ENCODE measurements at regions not wholly inside any gene's neighbourhood (a gene's known extent, or its start where the extent isn't known, plus 50 kb on each side); places are given as distances from the start of the nearest gene placed in this dataset.
"Not testable (repeated sequence)": the region's sequence is repeated elsewhere in the genome, so short reads cannot be mapped to it uniquely, and the experiment has no call there.

DNA sequence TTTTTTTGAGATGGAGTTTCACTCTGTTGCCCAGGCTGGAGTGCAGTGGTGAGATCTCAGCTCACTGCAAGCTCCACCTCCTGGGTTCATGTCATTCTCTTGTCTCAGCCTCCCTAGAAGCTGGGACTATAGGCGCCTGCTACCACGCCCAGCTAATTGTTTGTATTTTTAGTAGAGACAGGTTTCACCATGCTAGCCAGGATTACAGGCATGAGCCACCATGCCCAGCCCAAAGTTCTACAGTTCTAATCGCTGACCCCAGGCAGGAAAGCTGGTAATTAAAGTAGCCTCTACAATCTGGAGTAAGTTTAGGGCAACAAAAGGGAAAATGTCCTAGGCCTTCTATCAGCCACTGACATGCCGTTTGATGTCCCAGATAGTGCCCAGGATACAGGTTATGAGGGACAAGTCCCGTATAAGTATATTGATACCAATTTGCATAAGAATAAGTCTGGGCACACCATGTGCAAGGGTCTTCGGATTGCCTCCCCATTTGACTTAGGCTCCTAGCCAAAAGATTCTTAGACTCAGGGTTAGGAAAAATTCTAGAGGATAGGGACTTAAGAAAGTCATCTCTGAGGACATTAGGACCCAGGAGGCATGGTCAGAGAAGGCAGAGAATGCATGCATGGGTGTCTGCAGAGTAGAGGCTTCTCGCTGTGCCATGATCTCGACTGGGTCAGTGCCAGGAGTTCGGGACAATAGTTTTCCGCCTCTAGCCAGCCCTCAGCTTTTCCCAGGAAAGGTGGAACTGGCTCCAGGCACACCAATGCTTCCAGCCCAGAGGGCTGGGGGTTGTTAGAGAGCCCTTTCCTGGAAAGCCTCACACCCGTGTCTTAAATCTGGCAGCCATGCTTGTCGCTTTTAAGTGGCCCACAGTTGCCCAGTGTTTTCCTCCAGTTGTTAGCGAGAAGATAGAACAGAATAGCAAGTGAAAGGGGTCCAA lies 1111.1 kb downstream of the TAF11L14 start:
- no peak for DNase-seq (ENCODE audit: low read depth in 4 of 4, low spot score in 3 of 4)

DNA sequence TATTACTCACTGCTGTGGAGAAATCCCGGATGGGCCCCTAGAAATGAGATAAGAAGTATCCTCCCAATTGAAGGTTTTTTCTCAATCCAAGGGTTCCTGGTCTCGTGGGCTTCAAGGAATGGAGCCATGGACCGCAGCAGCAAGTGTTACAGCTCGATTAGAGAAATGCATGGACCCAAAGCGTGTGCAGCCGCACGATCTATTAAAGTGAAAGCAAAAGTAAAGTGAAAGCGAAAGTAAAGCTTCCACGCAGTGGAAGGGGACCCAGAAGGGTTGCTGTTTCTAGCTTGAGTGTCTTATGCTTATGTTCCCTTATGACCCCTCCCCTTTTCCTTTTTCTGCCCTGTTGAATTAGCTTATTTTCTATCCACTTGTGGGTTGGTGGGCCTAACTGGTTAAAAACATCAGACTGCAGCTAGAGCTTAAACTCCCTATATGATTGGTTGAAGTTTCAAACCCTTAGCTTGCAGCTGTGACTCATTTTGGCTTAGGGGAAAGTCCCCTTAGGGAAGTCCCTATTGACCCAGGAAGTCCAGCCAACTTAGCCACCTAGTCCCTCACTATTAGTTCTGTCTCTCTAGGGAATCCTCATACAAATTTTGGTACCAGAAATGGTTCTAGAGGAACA lies 1111.8 kb downstream of the TAF11L14 start:
- DNase-seq (ENCODE audit: low read depth in 4 of 4, low spot score in 3 of 4) = no peak

DNA sequence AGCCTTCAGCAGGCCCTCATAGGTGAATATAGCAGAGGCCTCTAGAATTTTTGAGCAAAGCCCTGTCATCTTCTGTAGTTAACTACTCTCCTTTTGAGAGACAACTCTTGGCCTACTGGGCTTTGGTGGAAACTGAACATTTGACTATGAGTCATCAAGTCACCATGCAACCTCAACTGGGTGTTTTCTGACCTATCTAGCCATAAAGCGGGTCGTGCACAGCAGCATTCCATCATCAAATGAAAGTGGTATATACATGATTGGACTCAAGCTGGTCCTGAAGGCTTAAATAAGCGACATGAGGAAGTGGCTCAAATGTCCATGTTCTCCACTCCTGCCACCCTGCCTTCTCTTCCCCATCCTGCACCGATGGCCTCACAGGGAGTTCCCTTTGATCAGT lies 1115.5 kb downstream of the TAF11L14 start:
- no peak for DNase-seq (ENCODE audit: low read depth in 4 of 4, low spot score in 3 of 4)

DNA sequence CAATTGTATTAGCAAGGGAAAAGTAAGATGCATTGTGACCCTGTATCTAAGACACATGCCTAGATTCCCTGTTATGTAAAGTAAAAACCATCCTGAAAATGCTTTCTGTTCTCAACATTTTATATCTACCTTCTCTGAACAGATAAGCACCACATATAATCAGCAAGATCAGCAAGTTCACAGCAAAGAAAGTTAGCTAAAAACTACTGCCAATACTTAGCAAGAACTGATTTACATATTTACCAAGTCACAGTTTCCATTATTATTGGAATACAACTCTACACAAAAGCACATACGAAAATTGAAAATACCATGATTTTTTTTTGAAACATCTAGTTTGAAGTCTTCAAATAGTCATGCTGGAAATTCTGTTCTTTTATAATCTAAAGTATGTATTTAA lies 1118.1 kb downstream of the TAF11L14 start:
- no peak for DNase-seq (ENCODE audit: low read depth in 4 of 4, low spot score in 3 of 4)

DNA sequence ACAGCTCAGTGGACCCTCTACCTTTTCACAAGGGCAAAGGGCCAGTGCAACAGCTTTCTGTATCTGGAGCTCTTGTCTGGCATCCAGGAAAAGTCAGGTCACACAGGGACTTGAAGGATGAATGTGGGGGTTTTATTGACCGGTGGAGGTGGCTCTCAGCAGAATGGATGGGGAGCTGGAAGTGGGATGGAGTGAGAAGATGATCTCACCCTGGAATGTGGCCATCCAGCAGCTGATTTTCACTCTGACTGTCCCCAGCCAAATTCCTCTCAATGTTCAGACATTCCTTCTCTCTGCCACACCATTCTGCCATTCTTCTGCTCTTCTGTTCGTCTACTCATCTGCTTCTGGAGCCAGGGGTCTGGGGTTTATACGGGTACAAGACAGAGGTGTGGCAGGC lies 1119.9 kb downstream of the TAF11L14 start:
- no peak for DNase-seq (ENCODE audit: low read depth in 4 of 4, low spot score in 3 of 4)

DNA sequence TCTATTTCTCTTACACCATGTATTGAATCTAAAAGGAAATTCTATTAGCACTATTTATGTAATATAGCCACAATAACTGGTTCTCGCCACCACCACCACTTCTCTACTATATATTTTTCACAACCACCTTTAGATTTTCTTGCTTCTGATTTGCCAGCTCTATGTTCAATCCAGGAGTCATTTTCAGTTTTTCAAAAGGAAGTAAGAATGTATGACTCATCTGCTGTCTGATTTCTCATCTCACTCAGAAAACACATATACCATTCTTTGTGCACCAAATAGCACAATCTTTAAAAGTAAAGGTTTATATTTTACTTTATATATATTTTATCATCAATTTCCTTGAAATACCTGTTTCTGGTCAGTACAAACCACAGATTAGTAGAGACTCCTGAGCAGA lies 1127.5 kb downstream of the TAF11L14 start:
- no peak for DNase-seq (ENCODE audit: low read depth in 4 of 4, low spot score in 3 of 4)

DNA sequence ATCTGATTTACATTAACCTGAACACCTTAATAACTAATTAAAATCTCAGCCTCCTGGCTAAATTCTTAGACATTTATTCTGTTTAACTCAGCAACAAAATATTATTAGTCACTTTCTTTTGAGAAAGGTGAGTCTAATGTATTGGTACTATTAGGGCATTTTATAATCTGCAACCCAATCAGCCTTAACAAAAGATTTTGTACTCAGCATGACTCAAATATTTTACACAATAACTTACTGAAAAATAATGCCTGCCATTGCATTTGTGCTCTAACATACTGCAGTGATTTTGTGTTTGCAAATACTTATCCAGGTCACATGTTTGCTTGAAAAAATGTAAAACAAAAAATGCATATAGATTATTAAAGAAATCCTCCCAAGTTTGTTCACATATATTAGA lies 1129.9 kb downstream of the TAF11L14 start:
- DNase-seq (ENCODE audit: low read depth in 4 of 4, low spot score in 3 of 4) = no peak

DNA sequence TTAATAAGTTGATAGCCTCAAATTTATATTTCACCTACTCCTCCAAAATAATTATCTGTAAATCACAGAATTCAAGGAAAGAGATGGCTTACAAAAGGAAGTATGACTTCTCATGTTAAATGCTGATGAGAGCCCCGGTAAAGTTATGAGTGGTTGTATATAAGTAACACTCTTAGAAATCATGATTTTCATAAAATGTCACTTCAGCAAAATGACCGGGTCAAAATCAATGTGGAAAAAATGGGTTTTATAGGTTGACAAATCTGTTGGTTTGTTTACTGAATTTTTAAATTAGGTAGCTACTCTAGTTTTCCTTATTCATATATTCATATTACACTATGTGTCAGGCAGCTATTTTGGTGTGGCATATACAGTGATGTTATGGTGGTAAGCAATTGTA lies 1131.0 kb downstream of the TAF11L14 start:
- DNase-seq (ENCODE audit: low read depth in 4 of 4, low spot score in 3 of 4) = no peak

DNA sequence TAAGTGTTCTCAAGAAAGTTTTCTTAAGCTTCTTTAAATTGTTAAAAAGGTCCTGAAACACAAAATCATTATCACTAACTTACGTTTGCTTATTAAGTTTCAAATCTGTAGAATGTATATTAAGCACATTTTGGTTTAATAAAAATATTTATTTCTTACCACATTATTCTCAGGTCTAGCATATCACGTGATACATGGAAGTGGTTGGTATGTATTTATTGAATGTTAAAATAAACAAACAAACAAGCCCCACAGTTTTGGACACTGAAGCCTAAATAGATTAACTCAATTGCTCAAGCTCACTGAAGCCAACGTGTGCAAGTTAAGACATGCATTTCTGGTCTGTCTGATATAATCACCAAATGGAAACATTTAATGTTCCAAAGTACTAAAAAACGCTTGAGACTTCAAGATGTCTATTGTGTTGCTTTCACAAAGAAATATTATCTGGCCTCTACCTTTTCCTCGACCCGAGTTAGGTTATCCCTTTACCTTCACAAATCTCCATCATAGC lies 1136.9 kb downstream of the TAF11L14 start:
- no peak for DNase-seq (ENCODE audit: low read depth in 4 of 4, low spot score in 3 of 4)

DNA sequence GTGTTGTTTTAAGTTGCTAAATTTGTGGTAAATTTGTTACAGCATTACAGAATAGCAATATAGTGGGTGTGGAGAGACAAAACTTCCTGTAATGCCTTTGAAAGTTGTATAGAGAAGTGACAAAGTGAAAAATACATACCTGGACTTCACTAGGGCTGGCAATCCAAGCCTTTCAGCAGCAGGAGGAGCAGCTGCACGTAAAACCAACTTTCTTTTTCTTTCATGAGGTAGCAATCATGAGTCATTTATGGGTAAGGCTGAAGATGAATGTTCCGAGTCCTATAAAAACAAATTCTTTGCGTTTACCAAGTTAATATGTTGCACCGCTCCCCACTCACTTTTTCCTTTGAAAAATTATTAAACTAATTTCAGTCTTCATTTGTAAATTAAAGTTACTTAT lies 1138.2 kb downstream of the TAF11L14 start:
- no peak for DNase-seq (ENCODE audit: low read depth in 4 of 4, low spot score in 3 of 4)

DNA sequence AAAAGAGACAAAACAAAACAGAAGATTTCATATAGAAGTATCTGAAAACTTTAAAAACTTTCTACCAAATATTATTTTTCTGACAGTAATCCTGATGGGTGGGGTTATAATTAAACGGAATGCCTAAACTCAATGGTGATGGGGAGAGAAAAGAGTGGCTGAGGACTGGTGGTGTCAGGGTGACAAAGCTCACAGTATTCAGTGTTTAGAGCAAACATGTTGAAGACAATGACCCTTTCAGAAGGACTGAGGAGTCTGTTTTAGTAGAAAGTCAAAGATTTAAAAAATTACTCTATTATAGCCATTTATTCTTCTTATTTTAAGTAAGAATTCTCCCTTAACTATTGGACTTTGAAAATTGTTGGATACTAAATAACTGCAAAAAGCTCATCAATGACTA lies 1144.0 kb downstream of the TAF11L14 start:
- no peak for DNase-seq (ENCODE audit: low read depth in 4 of 4, low spot score in 3 of 4)

DNA sequence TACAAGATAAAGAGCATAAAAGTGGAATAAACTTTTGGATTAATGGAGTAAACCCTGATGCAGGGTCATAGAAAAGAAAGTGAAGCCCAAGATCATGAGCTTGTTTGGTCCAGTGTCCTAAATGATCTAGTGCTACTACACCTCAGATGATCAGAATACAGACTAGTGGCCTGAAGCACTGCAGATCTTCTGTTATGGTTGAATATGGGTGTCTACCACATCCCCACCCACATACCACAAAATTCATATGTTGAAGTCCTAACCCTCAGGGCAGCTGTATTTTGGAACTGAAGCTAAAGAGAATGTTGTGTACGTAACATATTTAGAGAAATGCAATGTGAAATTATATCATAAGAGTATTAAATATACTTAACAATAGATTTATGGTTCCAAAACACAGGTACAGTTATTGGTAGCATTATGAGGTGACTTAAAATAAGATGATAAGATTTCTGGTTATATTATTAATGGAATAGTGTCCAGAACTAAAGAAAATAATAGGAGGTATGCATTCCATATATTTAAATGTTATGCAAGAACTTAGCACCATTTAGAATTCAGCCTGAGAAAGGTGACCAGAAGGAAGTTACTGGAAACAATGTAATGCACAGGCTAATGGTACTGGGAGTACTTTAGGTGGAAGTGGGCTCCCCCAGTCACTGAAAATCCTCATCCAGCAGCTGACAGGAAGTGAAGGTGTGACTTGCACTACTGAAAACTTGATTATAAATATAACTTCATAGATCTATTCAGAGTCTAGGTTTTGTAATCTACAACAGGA lies 1155.1 kb downstream of the TAF11L14 start:
- DNase-seq (ENCODE audit: low read depth in 4 of 4, low spot score in 3 of 4) = no peak

DNA sequence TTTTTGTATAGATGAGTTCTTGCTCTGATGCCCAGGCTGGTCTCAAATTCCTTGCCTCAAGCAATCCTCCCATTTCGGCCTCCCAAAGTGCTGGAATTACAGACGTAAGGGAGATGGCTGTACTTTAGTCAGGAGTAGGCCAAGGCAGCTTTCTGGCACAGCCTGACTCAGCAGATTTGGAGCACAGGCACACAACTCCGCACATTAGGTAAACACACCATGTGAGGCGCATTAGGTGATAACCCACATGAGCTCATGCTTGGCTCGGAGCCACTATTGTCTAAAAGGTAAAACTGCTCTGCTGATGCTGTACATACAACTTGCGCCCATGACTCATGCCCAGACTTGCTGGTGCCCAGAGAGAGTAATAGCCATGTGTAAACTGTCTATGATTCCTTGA lies 1157.9 kb downstream of the TAF11L14 start:
- no peak for DNase-seq (ENCODE audit: low read depth in 4 of 4, low spot score in 3 of 4)

DNA sequence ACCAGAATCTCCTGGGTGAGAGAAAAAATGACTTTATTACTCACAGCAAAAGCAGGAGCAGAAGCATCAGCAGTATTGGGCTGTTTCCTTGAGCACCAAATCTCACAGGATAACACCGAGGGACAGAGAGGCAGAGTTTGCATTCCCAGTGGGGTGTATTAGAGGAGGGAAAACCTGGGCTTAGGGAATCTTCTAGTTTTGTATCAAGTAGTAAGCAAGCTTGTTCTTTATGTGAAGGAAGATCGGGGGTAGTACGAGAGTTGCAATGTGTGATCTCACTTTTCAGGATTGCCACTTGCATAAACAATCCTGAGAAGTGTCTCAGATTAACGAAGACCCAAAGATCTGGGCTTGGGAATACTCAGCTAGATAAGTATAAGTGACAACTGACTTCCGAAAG lies 1163.0 kb downstream of the TAF11L14 start:
- no peak for DNase-seq (ENCODE audit: low read depth in 4 of 4, low spot score in 3 of 4)

DNA sequence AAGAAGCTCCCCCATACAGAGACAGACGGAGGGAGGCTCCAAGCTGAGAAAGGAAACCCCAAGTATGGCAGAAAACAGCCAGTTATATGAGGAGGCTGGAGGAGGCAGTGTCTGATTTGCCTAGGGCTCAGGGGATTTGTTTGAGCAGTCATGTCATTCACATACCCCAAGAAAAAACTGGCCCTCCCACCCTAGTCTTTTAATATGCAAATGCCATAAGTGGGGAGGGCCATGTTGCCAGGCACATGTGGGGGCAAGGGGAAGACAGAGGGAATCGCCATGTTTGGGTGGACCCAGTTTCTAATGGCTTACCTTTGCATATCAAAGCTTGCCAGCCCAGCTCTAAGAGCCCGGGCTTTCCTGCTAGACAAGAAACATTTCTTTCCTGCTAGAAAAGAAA lies 1163.8 kb downstream of the TAF11L14 start:
- DNase-seq (ENCODE audit: low read depth in 4 of 4, low spot score in 3 of 4) = no peak

DNA sequence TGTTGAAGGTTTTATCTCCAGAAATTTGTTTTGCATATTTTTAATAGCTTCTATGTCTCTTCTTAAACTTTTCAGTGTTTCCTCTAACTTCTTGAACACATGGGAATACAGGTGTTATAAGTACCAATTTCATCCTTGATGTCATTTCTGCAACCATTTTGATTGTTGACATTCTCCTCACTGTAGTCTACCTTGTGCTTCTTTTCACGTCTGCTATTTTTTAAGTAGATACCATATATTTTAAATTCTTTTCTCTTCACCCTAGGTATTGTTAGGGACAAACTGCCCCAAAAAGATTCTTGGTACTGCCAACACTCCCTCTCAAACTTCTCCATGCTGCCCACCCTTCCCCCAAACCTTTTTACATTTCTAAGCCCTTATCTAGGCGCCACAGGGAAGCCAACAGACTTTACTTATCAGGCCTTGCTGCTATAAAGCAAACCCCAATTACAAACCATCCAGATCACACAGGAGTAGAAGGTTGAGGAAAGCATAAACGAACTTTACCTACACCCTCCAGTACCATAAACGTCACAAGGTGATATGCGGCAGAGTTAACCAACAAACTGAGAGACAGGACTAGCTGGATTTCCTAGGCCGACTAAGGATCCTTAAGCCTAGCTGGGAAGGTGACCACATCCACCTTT lies 1165.3 kb downstream of the TAF11L14 start:
- DNase-seq (ENCODE audit: low read depth in 4 of 4, low spot score in 3 of 4) = no peak

DNA sequence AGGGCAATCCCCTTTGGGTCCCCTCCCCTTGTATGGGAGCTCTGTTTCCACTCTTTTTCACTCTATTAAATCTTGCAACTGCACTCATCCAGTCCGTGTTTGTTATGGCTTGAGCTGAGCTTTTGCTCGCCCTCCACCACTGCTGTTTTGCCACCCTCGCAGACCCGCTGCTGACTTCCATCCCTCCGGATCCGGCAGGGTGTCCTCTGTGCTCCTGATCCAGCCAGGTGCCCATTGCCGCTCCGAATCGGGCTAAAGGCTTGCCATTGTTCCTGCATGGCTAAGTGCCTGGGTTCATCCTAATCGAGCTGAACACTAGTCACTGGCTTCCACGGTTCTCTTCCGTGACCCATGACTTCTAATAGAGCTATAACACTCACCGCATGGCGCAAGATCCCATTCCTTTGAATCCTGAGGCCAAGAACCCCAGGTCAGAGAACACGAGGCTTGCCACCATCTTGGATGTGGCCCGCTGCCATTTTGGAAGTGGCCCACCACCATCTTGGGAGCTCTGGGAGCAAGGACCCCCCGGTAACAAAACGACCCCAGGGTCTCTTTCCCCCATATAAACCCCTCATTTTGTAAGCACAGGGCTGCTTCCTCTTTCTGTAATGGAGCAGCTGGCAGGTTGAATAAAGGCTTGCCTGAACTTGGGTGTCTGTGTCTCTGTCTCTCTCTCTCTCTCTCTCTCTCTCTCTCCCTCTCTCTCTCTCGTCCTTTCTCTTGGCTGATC lies 1166.2 kb downstream of the TAF11L14 start:
- no peak for DNase-seq (ENCODE audit: low read depth in 4 of 4, low spot score in 3 of 4)

DNA sequence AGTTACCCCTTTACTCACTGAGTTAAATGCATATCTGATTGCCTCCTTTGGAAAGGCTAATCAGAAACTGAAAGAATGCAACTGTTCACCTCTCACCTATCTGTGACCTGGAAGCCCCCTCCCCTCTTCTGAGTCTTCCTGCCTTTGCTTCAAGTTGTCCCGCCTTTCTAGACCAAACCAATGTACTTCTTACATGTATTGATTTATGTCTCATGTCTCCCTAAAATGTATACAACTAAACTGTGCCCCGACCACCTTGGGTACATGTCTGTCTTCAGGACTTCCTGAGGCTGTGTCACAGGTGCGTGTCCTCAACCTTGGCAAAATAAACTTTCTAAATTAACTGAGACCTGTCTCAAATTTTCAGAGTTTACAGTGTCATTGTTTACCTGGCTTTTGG lies 1167.2 kb downstream of the TAF11L14 start:
- DNase-seq (ENCODE audit: low read depth in 4 of 4, low spot score in 3 of 4) = not testable (repeated sequence)

DNA sequence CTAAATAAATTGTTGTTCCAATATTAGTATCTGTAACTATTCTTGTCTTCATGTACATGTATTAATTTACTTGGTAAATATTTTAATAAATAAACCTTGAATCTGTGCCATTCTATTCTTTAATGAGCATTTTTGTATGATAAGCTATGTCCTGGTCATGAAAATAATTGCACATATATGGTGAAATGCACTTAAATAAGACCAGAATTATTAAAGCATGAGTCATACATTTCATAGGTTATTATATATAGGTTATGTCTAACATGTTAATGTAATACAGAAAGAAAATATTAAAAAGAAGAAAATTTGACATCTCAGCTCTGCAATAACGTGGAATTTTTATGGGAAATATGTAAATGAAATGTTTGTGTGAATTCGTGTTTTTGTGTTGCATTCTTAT lies 1168.1 kb downstream of the TAF11L14 start:
- no peak for DNase-seq (ENCODE audit: low read depth in 4 of 4, low spot score in 3 of 4)

DNA sequence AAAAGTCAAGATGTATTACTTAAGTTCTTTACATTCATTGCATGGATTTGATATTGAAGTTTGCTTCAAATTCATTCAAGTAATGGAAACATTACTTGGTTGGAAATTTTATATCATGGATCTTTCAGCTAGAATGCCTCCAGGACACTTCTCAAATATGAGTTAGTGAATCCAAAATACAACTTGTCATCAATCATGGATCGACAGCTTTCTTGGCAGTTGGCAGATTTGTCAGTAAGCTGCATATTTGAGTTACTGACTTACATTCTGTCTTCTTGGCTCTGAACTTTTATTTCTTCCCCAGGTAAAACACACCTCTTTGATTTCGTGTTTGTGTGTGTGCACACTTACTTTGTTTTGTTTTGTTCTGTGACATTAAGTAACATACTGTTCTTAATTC lies 1171.1 kb downstream of the TAF11L14 start:
- DNase-seq (ENCODE audit: low read depth in 4 of 4, low spot score in 3 of 4) = no peak
